OCI-LY1 (cell line): ENCODE measurements at regions not wholly inside any gene's neighbourhood (a gene's known extent, or its start where the extent isn't known, plus 50 kb on each side); places are given as distances from the start of the nearest gene placed in this dataset.

ENCODE experiments used
- H2AFZ ChIP-seq: fragments of 200-600 bp; sonication (generic), shearing (Covaris generic); 2 replicates; pipeline ENCODE4 v1.6.0; 2014; ENCODE audit warnings: antibody characterized with exemption, mild to moderate bottlenecking, low read length
- H3F3A ChIP-seq: fragments of 200-600 bp; sonication (generic), shearing (Covaris generic); 2 replicates; pipeline ENCODE4 v1.6.0; 2014; ENCODE audit warnings: mild to moderate bottlenecking, antibody characterized with exemption, low read length, moderate library complexity; ENCODE audit not compliant: insufficient read depth
- H3K27ac ChIP-seq: fragments of 200-600 bp; sonication (generic); 2 replicates; pipeline ENCODE4 v1.5.1; 2014; ENCODE audit warnings: low read length, mixed run types, mild to moderate bottlenecking, low read depth; ENCODE audit not compliant: poor library complexity, severe bottlenecking
- H3K27me3 ChIP-seq: fragments of 200-600 bp; sonication (generic); 2 replicates; pipeline ENCODE4 v1.6.0; 2014; ENCODE audit warnings: antibody characterized with exemption, mild to moderate bottlenecking, low read length, moderate library complexity; ENCODE audit not compliant: insufficient read depth
- H3K36me3 ChIP-seq: fragments of 200-600 bp; sonication (generic); 2 replicates; pipeline ENCODE4 v1.6.1; 2014; ENCODE audit warnings: mild to moderate bottlenecking, antibody characterized with exemption, low read length, moderate library complexity, mixed read lengths; ENCODE audit not compliant: insufficient read depth
- H3K4me1 ChIP-seq: fragments of 200-600 bp; sonication (generic); 2 replicates; pipeline ENCODE4 v1.5.1; 2014; ENCODE audit warnings: mild to moderate bottlenecking, low read length, moderate library complexity; ENCODE audit not compliant: insufficient read depth, severe bottlenecking
- H3K4me2 ChIP-seq: fragments of 200-600 bp; sonication (generic), shearing (Covaris generic); 2 replicates; pipeline ENCODE4 v1.6.1; 2014; ENCODE audit warnings: low read length
- H3K4me3 ChIP-seq: fragments of 200-600 bp; sonication (generic); 2 replicates; pipeline ENCODE4 v1.5.1; 2014; ENCODE audit warnings: low read length, low read depth, mild to moderate bottlenecking, mixed read lengths; ENCODE audit not compliant: poor library complexity, severe bottlenecking
- H3K79me2 ChIP-seq: fragments of 200-600 bp; shearing (Covaris generic); 2 replicates; pipeline ENCODE4 v1.6.1; 2016; ENCODE audit warnings: mixed run types, low read length, mixed read lengths; ENCODE audit not compliant: insufficient read depth
- H3K9ac ChIP-seq: fragments of 200-600 bp; sonication (generic), shearing (Covaris generic); 2 replicates; pipeline ENCODE4 v1.6.1; 2014; ENCODE audit warnings: mild to moderate bottlenecking, low read length, mixed read lengths
- H3K9me2 ChIP-seq: fragments of 200-600 bp; sonication (generic), shearing (Covaris generic); 2 replicates; pipeline ENCODE4 v1.6.1; 2014; ENCODE audit warnings: low read depth, mild to moderate bottlenecking, low read length, mixed read lengths
- H3K9me3 ChIP-seq: fragments of 200-600 bp; shearing (Covaris generic); 2 replicates; pipeline ENCODE4 v1.6.1; 2014; ENCODE audit warnings: low read length, mixed read lengths
- H4K20me1 ChIP-seq: fragments of 200-600 bp; sonication (generic), shearing (Covaris generic); 2 replicates; pipeline ENCODE4 v1.6.0; 2016; ENCODE audit warnings: mild to moderate bottlenecking, low read length; ENCODE audit not compliant: insufficient read depth
- EZH2 ChIP-seq: fragments of 200-600 bp; sonication (generic), shearing (Covaris generic); IDR thresholded peaks from 2 replicates; pipeline ENCODE4 v1.8.0; 2017; ENCODE audit warnings: borderline replicate concordance, mixed run types, mild to moderate bottlenecking, antibody characterized with exemption, low read length, moderate library complexity, mixed read lengths
- TF ChIP-seq, protein P1 (sequence below): fragments of 200-600 bp; sonication (generic), shearing (Covaris generic); IDR thresholded peaks from 2 replicates; pipeline ENCODE4 v1.5.1; 2017; ENCODE audit warnings: mild to moderate bottlenecking, antibody characterized with exemption, low read length, moderate library complexity, mixed read lengths

DNA sequence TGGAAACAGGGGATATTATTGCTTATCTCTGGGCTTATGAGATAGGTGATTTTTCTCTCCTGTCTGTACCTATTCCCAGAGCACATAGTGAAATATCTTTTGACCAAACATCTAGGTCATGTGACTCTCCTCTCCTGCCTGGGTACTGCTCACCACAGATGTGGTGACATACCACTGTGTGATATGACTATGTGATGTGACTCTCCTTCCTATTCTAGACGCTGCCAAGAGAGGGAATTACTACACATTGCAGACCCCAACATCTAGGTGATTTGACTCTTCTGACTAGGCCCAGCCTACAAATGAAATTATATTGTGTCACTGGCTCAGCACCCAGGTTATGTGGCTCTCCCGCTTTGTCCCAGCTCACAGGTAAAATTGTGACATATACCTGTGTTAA, 996.3 kb upstream of the TSPY4 start:
- H2AFZ ChIP-seq, result no peak overlapping the region
- no peaks in the 10 kb centered on the region for H4K20me1 ChIP-seq
- H3K27me3 ChIP-seq, result no peaks in the 10 kb centered on the region
- TF ChIP-seq, protein P1, sequence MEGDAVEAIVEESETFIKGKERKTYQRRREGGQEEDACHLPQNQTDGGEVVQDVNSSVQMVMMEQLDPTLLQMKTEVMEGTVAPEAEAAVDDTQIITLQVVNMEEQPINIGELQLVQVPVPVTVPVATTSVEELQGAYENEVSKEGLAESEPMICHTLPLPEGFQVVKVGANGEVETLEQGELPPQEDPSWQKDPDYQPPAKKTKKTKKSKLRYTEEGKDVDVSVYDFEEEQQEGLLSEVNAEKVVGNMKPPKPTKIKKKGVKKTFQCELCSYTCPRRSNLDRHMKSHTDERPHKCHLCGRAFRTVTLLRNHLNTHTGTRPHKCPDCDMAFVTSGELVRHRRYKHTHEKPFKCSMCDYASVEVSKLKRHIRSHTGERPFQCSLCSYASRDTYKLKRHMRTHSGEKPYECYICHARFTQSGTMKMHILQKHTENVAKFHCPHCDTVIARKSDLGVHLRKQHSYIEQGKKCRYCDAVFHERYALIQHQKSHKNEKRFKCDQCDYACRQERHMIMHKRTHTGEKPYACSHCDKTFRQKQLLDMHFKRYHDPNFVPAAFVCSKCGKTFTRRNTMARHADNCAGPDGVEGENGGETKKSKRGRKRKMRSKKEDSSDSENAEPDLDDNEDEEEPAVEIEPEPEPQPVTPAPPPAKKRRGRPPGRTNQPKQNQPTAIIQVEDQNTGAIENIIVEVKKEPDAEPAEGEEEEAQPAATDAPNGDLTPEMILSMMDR, result no peak
- TF ChIP-seq EZH2, result no peak
- H3K4me2 ChIP-seq, result no peak overlapping the region
- H3K9me2 ChIP-seq, result no peaks in the 10 kb centered on the region
- H3F3A ChIP-seq, result no peaks in the 10 kb centered on the region
- no peaks in the 10 kb centered on the region for H3K79me2 ChIP-seq
- H3K9ac ChIP-seq, result no peak overlapping the region
- H3K36me3 ChIP-seq, result no peaks in the 10 kb centered on the region
- H3K4me1 ChIP-seq, result no peaks in the 10 kb centered on the region
- no peak overlapping the region for H3K27ac ChIP-seq
- H3K9me3 ChIP-seq, result no peaks in the 10 kb centered on the region
- H3K4me3 ChIP-seq, result no peak overlapping the region

DNA sequence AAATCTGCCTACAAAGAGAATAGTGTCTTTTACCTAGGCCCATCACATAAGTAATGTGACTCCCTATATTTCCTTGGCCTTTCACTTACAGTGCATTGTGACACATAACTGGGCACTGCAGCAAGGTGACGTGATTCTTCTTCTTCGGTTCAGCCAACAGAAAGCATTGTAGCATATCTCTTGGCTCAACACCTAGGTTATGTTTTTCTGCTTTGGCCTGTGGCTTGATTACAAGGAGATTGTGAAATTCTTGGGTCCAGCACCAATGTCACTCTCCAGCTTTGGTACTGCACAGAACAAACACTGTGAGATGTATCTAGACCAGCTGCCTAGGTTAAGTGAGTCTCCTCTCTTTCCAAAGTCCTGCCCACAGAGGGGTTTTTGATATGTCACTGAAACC, 995.1 kb upstream of the TSPY4 start:
- TF ChIP-seq, protein P1, result no peak
- no peak for TF ChIP-seq EZH2
- no peaks in the 10 kb centered on the region for H3F3A ChIP-seq
- H3K36me3 ChIP-seq, result no peaks in the 10 kb centered on the region
- H4K20me1 ChIP-seq, result no peaks in the 10 kb centered on the region
- H3K4me1 ChIP-seq, result no peaks in the 10 kb centered on the region
- no peak overlapping the region for H3K9ac ChIP-seq
- no peaks in the 10 kb centered on the region for H3K9me3 ChIP-seq
- no peak overlapping the region for H3K4me2 ChIP-seq
- no peak overlapping the region for H2AFZ ChIP-seq
- no peaks in the 10 kb centered on the region for H3K79me2 ChIP-seq
- H3K9me2 ChIP-seq, result no peaks in the 10 kb centered on the region
- no peaks in the 10 kb centered on the region for H3K27me3 ChIP-seq
- no peak overlapping the region for H3K4me3 ChIP-seq
- no peak overlapping the region for H3K27ac ChIP-seq

DNA sequence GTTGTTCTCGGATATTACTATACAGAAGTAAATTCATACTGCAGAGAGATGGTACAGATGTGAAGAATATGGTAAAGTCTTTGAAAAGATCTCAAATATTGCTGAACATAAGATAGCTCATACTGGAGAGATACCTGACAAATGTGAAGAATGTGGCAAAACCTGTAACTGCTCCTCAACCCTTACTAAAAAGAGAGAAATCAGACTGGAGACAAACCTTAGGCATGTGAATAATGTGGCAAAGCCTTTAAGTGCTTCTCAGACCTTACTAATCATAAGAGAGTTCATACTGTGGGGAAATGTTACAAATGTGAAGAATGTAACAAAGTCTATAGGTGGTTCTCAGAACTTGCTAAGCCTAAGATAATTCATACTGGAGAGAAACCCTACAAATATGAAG, 986.0 kb upstream of the TSPY4 start:
- Histone ChIP-seq H3K27ac (no peak overlapping the region), H3K9me3 (no peaks in the 10 kb centered on the region), H3K4me1 (no peaks in the 10 kb centered on the region), H3K79me2 (no peaks in the 10 kb centered on the region), H4K20me1 (no peaks in the 10 kb centered on the region), H3K4me2 (no peak overlapping the region), H3K9ac (no peak overlapping the region), H3F3A (no peaks in the 10 kb centered on the region), H3K27me3 (no peaks in the 10 kb centered on the region), H3K9me2 (no peaks in the 10 kb centered on the region), H3K36me3 (no peaks in the 10 kb centered on the region), H3K4me3 (no peak overlapping the region), H2AFZ (no peak overlapping the region)
- TF ChIP-seq, protein P1, result no peak
- TF ChIP-seq EZH2, result no peak
